Pancreas (tissue), 10 donors: ENCODE measurements at regions not wholly inside any gene's neighbourhood (a gene's known extent, or its start where the extent isn't known, plus 50 kb on each side); places are given as distances from the start of the nearest gene placed in this dataset.

ENCODE experiments used
- ATAC-seq, 4 donors: fragments of 200-7000 bp; cut with Tn5 transposase; one replicate each; pipeline versions ENCODE4 v1.8.0 to v1.9.1; 2020; ENCODE audit warnings: mild to moderate bottlenecking in 4 of 4, moderate library complexity in 4 of 4
- DNase-seq, 6 donors: peaks; one replicate each; pipeline ENCODE4 v3.0.0-alpha.2; 2020
- FAIRE-seq: peaks from 2 replicates; lab custom pipeline; 2012; peaks lifted over from hg19 to GRCh38; lab: Jason Lieb, UNC
- H3K27ac ChIP-seq, 4 donors: fragments of 200-600 bp; sonication (generic); 1 replicate in 3 of 4; 2 replicates in 1 of 4; pipeline versions ENCODE4 v1.5.0 to v1.8.0; 2020
- H3K27me3 ChIP-seq, 4 donors: fragments of 200-600 bp; one replicate each; pipeline ENCODE4 v1.8.0; 2021
- H3K36me3 ChIP-seq, 3 donors: fragments of 200-600 bp; sonication (generic) in 1 of 3; one replicate each; pipeline versions ENCODE4 v1.5.0 to v1.8.0; 2020 to 2021
- H3K4me1 ChIP-seq, 3 donors: fragments of 200-600 bp; one replicate each; pipeline ENCODE4 v1.8.0; 2021
- H3K4me3 ChIP-seq, 4 donors: fragments of 200-600 bp; sonication (generic) in 2 of 4; one replicate each; pipeline versions ENCODE4 v1.5.0 to v1.8.0; 2020 to 2021
- H3K9me3 ChIP-seq, 4 donors: fragments of 200-600 bp; one replicate each; pipeline ENCODE4 v1.8.0; 2021
- whole genome bisulfite sequencing, 2 donors: extraction: QIAGEN DNeasy Blood & Tissue Kit; methylation state at CpG; one replicate each; pipeline ENCODE4 v1.1.7; 2013; 5-methylcytosine and 5-hydroxymethylcytosine counted together
- intact Hi-C, 3 donors: fragments of 100-400 bp; cut with DNase I; formaldehyde crosslinking; loops; one replicate each; pipeline versions ENCODE4 v1.11.1 to v1.14.2; 2022
- TF ChIP-seq, protein P1 (sequence below), 4 donors: fragments of 200-600 bp; sonication (generic) in 3 of 4; IDR thresholded peaks; one replicate each; pipeline versions ENCODE4 v1.5.0 to v1.8.0; 2021; ENCODE audit warnings: antibody characterized with exemption in 4 of 4
- donor health status: healthy with polysubstance abuse.
- donor health status: DM: no; HTN: no; CAD: no; lungs with moderate emphysema.
- donor health status: DM: no; HTN: no; CAD: no.
- donor health status: control.
- donor health status: control.
- donor health status: Bipolar disorder and iron deficiency.
- donor health status: DM: yes; HTN: yes; CAD: no.
- donor health status: DM: no; HTN: no; CAD: no.
- donor health status: DM: no; HTN: no; CAD: no.
- donor health status: DM: yes; HTN: yes; CAD: no.

DNA sequence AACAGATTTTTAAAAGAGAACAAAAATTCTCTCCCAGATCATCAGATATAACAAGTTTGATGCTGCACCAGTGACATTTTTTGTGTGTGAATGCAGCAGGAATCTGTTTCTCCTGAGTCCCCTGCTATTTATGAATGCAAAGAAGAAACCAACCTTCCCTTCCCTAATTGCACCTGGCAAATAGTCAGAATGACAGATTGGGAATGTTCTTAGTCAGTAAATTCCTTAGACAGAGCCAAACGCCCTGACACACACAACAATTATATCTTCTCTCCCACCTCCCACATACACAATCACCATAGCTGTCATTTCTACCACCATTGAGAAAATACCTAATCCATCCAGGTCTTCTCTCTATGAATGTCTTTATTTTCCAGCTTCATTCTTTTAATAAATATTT lies 174.4 kb downstream of the ALG10B start:
- Histone ChIP-seq H3K27ac (no peak overlapping the region), H3K27me3 (no peaks in the 10 kb centered on the region), H3K4me3 (no peak overlapping the region), H3K9me3 (no peaks in the 10 kb centered on the region), H3K36me3 (no peaks in the 10 kb centered on the region), H3K4me1 (no peaks in the 10 kb centered on the region)
- intact Hi-C loops: no loop called here
- DNase-seq: no peak
- no peak for FAIRE-seq
- 5 to 15% methylated on average over 1 of the region's 1 CpG for WGBS, 2 donors
- TF ChIP-seq, protein P1, sequence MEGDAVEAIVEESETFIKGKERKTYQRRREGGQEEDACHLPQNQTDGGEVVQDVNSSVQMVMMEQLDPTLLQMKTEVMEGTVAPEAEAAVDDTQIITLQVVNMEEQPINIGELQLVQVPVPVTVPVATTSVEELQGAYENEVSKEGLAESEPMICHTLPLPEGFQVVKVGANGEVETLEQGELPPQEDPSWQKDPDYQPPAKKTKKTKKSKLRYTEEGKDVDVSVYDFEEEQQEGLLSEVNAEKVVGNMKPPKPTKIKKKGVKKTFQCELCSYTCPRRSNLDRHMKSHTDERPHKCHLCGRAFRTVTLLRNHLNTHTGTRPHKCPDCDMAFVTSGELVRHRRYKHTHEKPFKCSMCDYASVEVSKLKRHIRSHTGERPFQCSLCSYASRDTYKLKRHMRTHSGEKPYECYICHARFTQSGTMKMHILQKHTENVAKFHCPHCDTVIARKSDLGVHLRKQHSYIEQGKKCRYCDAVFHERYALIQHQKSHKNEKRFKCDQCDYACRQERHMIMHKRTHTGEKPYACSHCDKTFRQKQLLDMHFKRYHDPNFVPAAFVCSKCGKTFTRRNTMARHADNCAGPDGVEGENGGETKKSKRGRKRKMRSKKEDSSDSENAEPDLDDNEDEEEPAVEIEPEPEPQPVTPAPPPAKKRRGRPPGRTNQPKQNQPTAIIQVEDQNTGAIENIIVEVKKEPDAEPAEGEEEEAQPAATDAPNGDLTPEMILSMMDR (IDR thresholded peaks at IDR 0.05): no peak
- ATAC-seq: no peak

DNA sequence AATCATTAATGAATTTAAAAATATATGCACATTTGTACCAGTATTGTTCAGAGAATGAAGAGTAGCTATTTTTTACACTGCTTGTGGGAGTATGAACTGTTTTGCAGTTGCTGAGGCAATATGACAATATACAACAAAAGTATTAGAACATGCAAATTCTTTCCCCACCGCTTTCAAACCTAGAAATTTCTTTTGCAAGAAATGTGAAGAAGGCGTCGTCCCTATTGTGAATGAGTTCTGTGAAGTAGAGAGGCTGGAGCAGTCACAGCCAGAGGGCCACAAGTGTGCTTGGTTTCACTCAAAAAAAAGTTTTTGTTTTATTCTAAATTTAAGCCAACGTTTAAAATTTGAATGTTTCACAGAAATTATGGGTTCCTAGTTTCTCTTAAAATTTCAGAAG lies 184.9 kb downstream of the ALG10B start:
- TF ChIP-seq, protein P1 (IDR thresholded peaks at IDR 0.05): no peak
- DNase-seq (no peak), ATAC-seq (no peak), FAIRE-seq (no peak)
- Histone ChIP-seq H3K4me3 (no peak overlapping the region), H3K4me1 (no peaks in the 10 kb centered on the region), H3K27ac (no peak overlapping the region), H3K9me3 (no peaks in the 10 kb centered on the region), H3K27me3 (no peaks in the 10 kb centered on the region), H3K36me3 (no peaks in the 10 kb centered on the region)
- 49 to 55% methylated on average over 4 of the region's 4 CpGs for WGBS, 2 donors
- intact Hi-C loops: no loop called here

DNA sequence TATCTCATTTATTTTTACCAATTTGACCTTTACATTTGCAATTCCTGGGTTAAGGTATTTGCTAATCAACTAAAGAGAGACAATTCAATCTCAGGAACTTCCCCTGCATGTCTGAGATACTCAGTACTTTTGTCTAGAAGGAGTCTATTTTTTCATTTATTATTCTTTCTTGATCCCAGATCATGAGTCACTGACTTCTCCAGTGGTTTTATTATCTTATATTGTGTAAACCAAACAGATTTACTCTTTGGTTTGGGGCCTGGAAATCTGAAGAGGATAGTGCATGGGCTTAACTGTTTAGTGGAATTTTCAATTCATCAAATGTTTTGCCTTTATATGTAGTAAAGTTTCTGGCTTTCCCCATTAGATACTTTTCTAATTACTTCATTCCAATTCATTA lies 185.4 kb downstream of the ALG10B start:
- no peaks in the 10 kb centered on the region for H3K27me3 ChIP-seq
- ATAC-seq: no peak
- no peak for FAIRE-seq
- no peaks in the 10 kb centered on the region for H3K4me1 ChIP-seq
- no peak for DNase-seq
- intact Hi-C loops: no loop called here
- H3K27ac ChIP-seq: no peak overlapping the region
- no peaks in the 10 kb centered on the region for H3K9me3 ChIP-seq
- no peak overlapping the region for H3K4me3 ChIP-seq
- H3K36me3 ChIP-seq: no peaks in the 10 kb centered on the region
- TF ChIP-seq, protein P1 (IDR thresholded peaks at IDR 0.05): no peak

DNA sequence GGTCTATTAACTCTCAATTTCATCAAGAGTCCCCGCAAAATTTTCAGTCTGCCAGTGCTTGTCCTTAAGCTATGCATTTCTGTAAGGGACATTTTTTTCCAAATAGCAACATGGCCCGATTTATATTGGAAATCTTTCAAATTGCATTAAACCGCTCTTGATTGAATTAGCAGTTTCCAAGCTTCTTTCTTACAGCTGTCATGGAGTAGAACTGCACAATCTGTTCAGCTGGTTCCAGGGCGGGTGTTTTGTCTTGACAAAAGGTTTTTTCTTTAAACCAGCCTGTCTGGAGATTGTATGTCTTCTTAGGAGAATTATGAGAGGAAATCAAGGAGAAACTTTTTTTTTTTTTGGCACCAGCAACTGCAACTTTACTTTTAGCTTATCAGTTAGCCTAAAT lies 185.8 kb downstream of the ALG10B start:
- TF ChIP-seq, protein P1 (IDR thresholded peaks at IDR 0.05): no peak
- Histone ChIP-seq H3K27me3 (no peaks in the 10 kb centered on the region), H3K9me3 (no peaks in the 10 kb centered on the region), H3K4me1 (no peaks in the 10 kb centered on the region), H3K27ac (no peak overlapping the region), H3K4me3 (no peak overlapping the region), H3K36me3 (no peaks in the 10 kb centered on the region)
- ATAC-seq: no peak
- DNase-seq: no peak
- intact Hi-C loops: no loop called here
- no peak for FAIRE-seq
- 55 to 69% methylated on average over 4 of the region's 4 CpGs for WGBS, 2 donors

DNA sequence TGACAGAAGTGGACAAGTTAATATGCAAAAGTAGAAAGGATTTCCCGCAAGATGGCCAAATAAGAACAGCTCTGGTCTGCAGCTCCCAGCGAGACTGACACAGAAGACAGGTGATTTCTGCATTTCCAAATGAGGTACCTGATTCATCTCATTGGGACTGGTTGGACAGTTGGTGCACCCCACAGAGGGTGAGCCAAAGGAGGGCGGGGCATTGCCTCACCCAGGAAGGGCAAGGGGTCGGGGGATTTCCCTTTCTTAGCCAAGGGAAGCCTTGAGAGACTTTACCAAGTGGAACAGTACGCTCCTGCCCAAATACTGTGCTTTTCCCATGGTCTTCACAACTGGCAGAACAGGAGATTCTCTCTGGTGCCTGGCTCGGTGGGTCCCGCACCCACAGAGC lies 191.3 kb downstream of the ALG10B start:
- H3K27ac ChIP-seq: no peak overlapping the region
- 50 to 52% methylated on average over 7 of the region's 7 CpGs for WGBS, 2 donors
- H3K9me3 ChIP-seq: no peaks in the 10 kb centered on the region
- no peak for DNase-seq
- no peak for FAIRE-seq
- no peak for ATAC-seq
- no peaks in the 10 kb centered on the region for H3K36me3 ChIP-seq
- H3K4me1 ChIP-seq: no peaks in the 10 kb centered on the region
- no peaks in the 10 kb centered on the region for H3K27me3 ChIP-seq
- TF ChIP-seq, protein P1 (IDR thresholded peaks at IDR 0.05): no peak
- H3K4me3 ChIP-seq: no peak overlapping the region
- intact Hi-C loops: no loop called here
